ENCODE measurements at regions not wholly inside any gene's neighbourhood (a gene's known extent, or its start where the extent isn't known, plus 50 kb on each side); places are given as distances from the start of the nearest gene placed in this dataset.

GRCh38 chrX:9205599-9206223, 171.8 kb upstream of the FAM9B start:
- intact Hi-C loops (cut with DNase I): no loop called here
- no peak for TF ChIP-seq CTCF (IDR thresholded peaks at IDR 0.05)

GRCh38 chrX:9207142-9207541, 173.2 kb upstream of the FAM9B start:
- intact Hi-C loops (cut with DNase I): no loop called here
- no peak overlapping the region for H3K27ac ChIP-seq
- H3K4me1 ChIP-seq: no peaks in the 10 kb centered on the region
- H3K9me3 ChIP-seq: no peaks in the 10 kb centered on the region
- H3K4me3 ChIP-seq: no peak overlapping the region
- H3K27me3 ChIP-seq: no peaks in the 10 kb centered on the region
- no peak overlapping the region for H3K9ac ChIP-seq (ENCODE audit: low read depth in 2 of 2, low read length in 2 of 2)
- H3K36me3 ChIP-seq: no peaks in the 10 kb centered on the region
- TF ChIP-seq CTCF (IDR thresholded peaks at IDR 0.05): no peak
- no peak for DNase-seq

More at GRCh38 chrX:9205599-9206223, 171.8 kb upstream of the FAM9B start:
- H3K27me3 ChIP-seq: no peaks in the 10 kb centered on the region
- no peak overlapping the region for H3K4me3 ChIP-seq
- no peak for DNase-seq
- H3K9ac ChIP-seq (ENCODE audit: low read depth in 2 of 2, low read length in 2 of 2): no peak overlapping the region
- no peaks in the 10 kb centered on the region for H3K4me1 ChIP-seq
- no peaks in the 10 kb centered on the region for H3K36me3 ChIP-seq
- no peaks in the 10 kb centered on the region for H3K9me3 ChIP-seq
- H3K27ac ChIP-seq: no peak overlapping the region

GRCh38 chrX:9211269-9211668, 177.3 kb upstream of the FAM9B start:
- Histone ChIP-seq H3K4me1 (no peaks in the 10 kb centered on the region), H3K36me3 (no peaks in the 10 kb centered on the region), H3K4me3 (no peak overlapping the region), H3K27me3 (no peaks in the 10 kb centered on the region), H3K27ac (no peak overlapping the region), H3K9ac (ENCODE audit: low read depth in 2 of 2, low read length in 2 of 2) (no peak overlapping the region), H3K9me3 (no peaks in the 10 kb centered on the region)
- TF ChIP-seq CTCF (IDR thresholded peaks at IDR 0.05): no peak
- DNase-seq: no peak
- intact Hi-C loops (cut with DNase I): no loop called here

GRCh38 chrX:9221781-9222180, 187.9 kb upstream of the FAM9B start:
- intact Hi-C loops (cut with DNase I): no loop called here
- no peak for DNase-seq
- Histone ChIP-seq H3K9me3 (no peaks in the 10 kb centered on the region), H3K27ac (no peak overlapping the region), H3K27me3 (no peaks in the 10 kb centered on the region), H3K4me1 (no peaks in the 10 kb centered on the region), H3K36me3 (no peaks in the 10 kb centered on the region), H3K9ac (ENCODE audit: low read depth in 2 of 2, low read length in 2 of 2) (no peak overlapping the region), H3K4me3 (no peak overlapping the region)
- no peak for TF ChIP-seq CTCF (IDR thresholded peaks at IDR 0.05)

GRCh38 chrX:9222299-9222698, 188.4 kb upstream of the FAM9B start:
- Histone ChIP-seq H3K4me3 (no peak overlapping the region), H3K36me3 (no peaks in the 10 kb centered on the region), H3K9me3 (no peaks in the 10 kb centered on the region), H3K27ac (no peak overlapping the region), H3K9ac (ENCODE audit: low read depth in 2 of 2, low read length in 2 of 2) (no peak overlapping the region), H3K4me1 (no peaks in the 10 kb centered on the region), H3K27me3 (no peaks in the 10 kb centered on the region)
- intact Hi-C loops (cut with DNase I): no loop called here
- DNase-seq: no peak
- TF ChIP-seq CTCF (IDR thresholded peaks at IDR 0.05): no peak
